K562 (cell line): ENCODE measurements at regions not wholly inside any gene's neighbourhood (a gene's known extent, or its start where the extent isn't known, plus 50 kb on each side); places are given as distances from the start of the nearest gene placed in this dataset.

Source experiments
- ATAC-seq: fragments of 200-7000 bp; cut with Tn5 transposase; 3 replicates; pipeline ENCODE4 v1.9.1; 2020; ENCODE audit warnings: moderate library complexity
- BruUV-seq: library from RNA; stranded (reverse); fragments of 400-500 nt; replicated peaks from 2 replicates; lab custom pipeline; 2021; lab: Mats Ljungman, UMichigan
- CTCF ChIA-PET: fragments of 300-600 bp; formaldehyde crosslinking; extraction: SDS; loops from one replicate; lab custom pipeline; 2021; ENCODE audit warnings: low intra/inter-chr PET ratio; lab: Yijun Ruan, JAX
- POLR2A ChIA-PET: fragments of 300-600, 350-650 bp; sonication (Branson Sonifier 250); formaldehyde crosslinking; extraction: SDS; loops from one replicate; lab custom pipeline; 2021; ENCODE audit warnings: antibody characterized with exemption, inconsistent platforms; lab: Yijun Ruan, JAX
- DNase-seq, 4 experiments: peaks; one replicate each; pipeline versions ENCODE4 v3.0.0 to v3.0.0-alpha.2; 2011 to 2018; ENCODE audit warnings: low spot score in 3 of 4, mixed read lengths in 3 of 4; ENCODE audit errors: extremely low read depth in 1 of 4
- FAIRE-seq: peaks from 2 replicates; lab custom pipeline; 2011; peaks lifted over from hg19 to GRCh38; lab: Jason Lieb, UNC
- H2AFZ ChIP-seq: 2 replicates; pipeline ENCODE4 v1.6.0; 2011; ENCODE audit warnings: low read depth, low read length, control low read depth, inconsistent platforms
- H3K27ac ChIP-seq: fragments of 200-600 bp; 3 replicates; pipeline ENCODE4 v1.8.0; 2011; ENCODE audit warnings: low read depth, mild to moderate bottlenecking, control low read depth, inconsistent platforms, low read length, moderate library complexity, mixed read lengths; ENCODE audit errors: extremely low read depth
- H3K27me3 ChIP-seq, 2 experiments: fragments of 300-600 bp in 1 of 2; 2 replicates in 1 of 2; 3 replicates in 1 of 2; pipeline versions ENCODE4 v1.6.0 to v1.8.0; 2011; ENCODE audit warnings: inconsistent platforms in 2 of 2, low read length in 2 of 2, mild to moderate bottlenecking in 1 of 2, mixed read lengths in 1 of 2, moderate library complexity in 1 of 2; ENCODE audit not compliant: control insufficient read depth in 2 of 2, insufficient read depth in 2 of 2
- H3K36me3 ChIP-seq: fragments of 300-600 bp; 3 replicates; pipeline ENCODE4 v1.8.0; 2011; ENCODE audit warnings: mild to moderate bottlenecking, low read length, inconsistent platforms; ENCODE audit not compliant: control insufficient read depth, insufficient read depth
- H3K4me1 ChIP-seq, 2 experiments: fragments of 200-600 bp in 1 of 2; replicated peaks in 1 of 2; 2 replicates in 1 of 2; 3 replicates in 1 of 2; pipeline versions ENCODE4 v1.5.1 to v1.8.0; 2011; ENCODE audit warnings: inconsistent platforms in 2 of 2, low read length in 2 of 2, mild to moderate bottlenecking in 1 of 2, mixed read lengths in 1 of 2, moderate library complexity in 1 of 2; ENCODE audit not compliant: control insufficient read depth in 2 of 2, insufficient read depth in 2 of 2
- H3K4me2 ChIP-seq: 2 replicates; pipeline ENCODE4 v1.6.1; 2011; ENCODE audit warnings: low read length, control low read depth, inconsistent platforms, mixed read lengths; ENCODE audit not compliant: insufficient read depth
- H3K4me3 ChIP-seq: fragments of 200-600 bp; sonication (generic), shearing (Covaris generic); 2 replicates; pipeline ENCODE4 v1.5.1; 2016; ENCODE audit warnings: control low read depth, inconsistent platforms
- H3K79me2 ChIP-seq: fragments of 200-600 bp; 3 replicates; pipeline ENCODE4 v1.8.0; 2011; ENCODE audit warnings: low read length, inconsistent platforms; ENCODE audit not compliant: control insufficient read depth, insufficient read depth
- H3K9ac ChIP-seq, 2 experiments: 2 replicates each; pipeline versions ENCODE4 v1.6.0 to v1.6.1; 2011; ENCODE audit warnings: low read depth in 2 of 2, low read length in 2 of 2, control low read depth in 1 of 2, inconsistent platforms in 1 of 2, mild to moderate bottlenecking in 1 of 2, mixed read lengths in 1 of 2; ENCODE audit not compliant: insufficient read depth in 1 of 2
- H3K9me1 ChIP-seq: one replicate; pipeline ENCODE4 v1.6.0; 2011; ENCODE audit warnings: inconsistent platforms, mild to moderate bottlenecking, low read length, moderate library complexity; ENCODE audit not compliant: control insufficient read depth, insufficient read depth
- H3K9me3 ChIP-seq: replicated peaks from 2 replicates; pipeline ENCODE4 v1.5.1; 2011; ENCODE audit warnings: low read depth, low read length, inconsistent platforms; ENCODE audit not compliant: control insufficient read depth, insufficient read depth
- H4K20me1 ChIP-seq: replicated peaks from 2 replicates; pipeline ENCODE4 v1.6.1; 2011; ENCODE audit warnings: low read length, inconsistent platforms, mixed read lengths; ENCODE audit not compliant: control insufficient read depth, insufficient read depth
- BDP1 ChIP-seq: IDR thresholded peaks from 3 replicates; pipeline ENCODE4 v1.6.1; 2011; ENCODE audit not compliant: insufficient read length, insufficient read depth
- DPF2 ChIP-seq: fragments of 450-650 bp; IDR thresholded peaks from 2 replicates; pipeline ENCODE4 v1.6.1; 2016
- JUNB ChIP-seq: fragments of 450-650 bp; formaldehyde crosslinking; conservative IDR thresholded peaks from 2 replicates; pipeline ENCODE4 v1.4.0; 2020; ENCODE audit warnings: mild to moderate bottlenecking
- KLF16 ChIP-seq: IDR thresholded peaks from 2 replicates; pipeline ENCODE4 v1.6.1; 2016; ENCODE audit warnings: antibody characterized with exemption
- MEIS2 ChIP-seq: fragments of 450-650 bp; IDR thresholded peaks from 2 replicates; pipeline ENCODE4 v1.6.1; 2014; ENCODE audit warnings: mild to moderate bottlenecking; ENCODE audit not compliant: partially characterized antibody
- NCOA4 ChIP-seq: fragments of 450-650 bp; IDR thresholded peaks from 2 replicates; pipeline ENCODE4 v1.6.1; 2018; ENCODE audit warnings: mild to moderate bottlenecking; ENCODE audit not compliant: partially characterized antibody
- NFE2L1 ChIP-seq: fragments of 450-650 bp; IDR thresholded peaks from 2 replicates; pipeline ENCODE4 v1.6.1; 2016; ENCODE audit warnings: missing genetic modification characterization, low read depth, mild to moderate bottlenecking, missing compliant biosample characterization, moderate library complexity, borderline replicate concordance
- PREB ChIP-seq: sonication (generic); formaldehyde crosslinking; IDR thresholded peaks from 2 replicates; pipeline ENCODE4 v1.8.1; 2023; ENCODE audit warnings: mild to moderate bottlenecking, missing genetic modification reagents
- RNF2 ChIP-seq: sonication (generic); IDR thresholded peaks from 2 replicates; pipeline ENCODE4 v1.6.1; 2016
- ZNF707 ChIP-seq: fragments of 250-450 bp; sonication (Bioruptor Pico); conservative IDR thresholded peaks from 2 replicates; pipeline ENCODE4 v1.8.0; 2022; ENCODE audit warnings: inconsistent platforms, mild to moderate bottlenecking, moderate library complexity
- WGBS: fragments of 100-300 bp; shearing (Covaris generic); methylation state at CpG from one replicate; pipeline ENCODE4 v1.1.6; 2016; ENCODE audit warnings: low coverage, mixed read lengths; ENCODE audit not compliant: insufficient coverage; ENCODE audit errors: missing lambda C conversion rate; 5-methylcytosine and 5-hydroxymethylcytosine counted together
- in situ Hi-C: fragments of 300-500 bp; cut with MboI; formaldehyde crosslinking; loops from 4 replicates; pipeline ENCODE4 v1.15.0; 2018; ENCODE audit warnings: inconsistent platforms, mixed read lengths
- intact Hi-C: fragments of 100-400 bp; cut with micrococcal nuclease; formaldehyde crosslinking; loops from 2 replicates; pipeline ENCODE4 v1.14.2; 2022

- Histone ChIP-seq H3K9me3 (no peaks in the 10 kb centered on the region), H3K9me1 (no peaks in the 10 kb centered on the region), H3K4me3 (no peak overlapping the region), H3K4me2 (no peak overlapping the region), H2AFZ (no peak overlapping the region), H3K4me1 (no peaks in the 10 kb centered on the region), H3K27ac (no peak overlapping the region), H3K9ac (no peak overlapping the region), H3K36me3 (no peaks in the 10 kb centered on the region), H3K27me3 (peaks cover 0 to 9% of the 10 kb centered on the region in 2 experiments; a peak in 3 of 5 replicates), H3K79me2 (no peaks in the 10 kb centered on the region), H4K20me1 (no peaks in the 10 kb centered on the region)
- no TSS peak for BruUV-seq
- FAIRE-seq (no peak), ATAC-seq (no peak), DNase-seq (no peak)
- intact Hi-C loops: no loop called here
- CTCF ChIA-PET: no interaction called here
- 3% methylated on average over 7 of the region's 7 CpGs for WGBS
- POLR2A ChIA-PET: no interaction called here
- in situ Hi-C loops: no loop called here
- TF ChIP-seq MEIS2: no peak
- TF ChIP-seq BDP1: no peak
- TF ChIP-seq NCOA4: no peak
- no peak for TF ChIP-seq ZNF707 (CRISPR knock-in tag)
- TF ChIP-seq JUNB (CRISPR knock-in tag): no peak
- TF ChIP-seq RNF2: no peak
- no peak for TF ChIP-seq KLF16
- TF ChIP-seq PREB (CRISPR knock-in tag): no peak
- TF ChIP-seq NFE2L1 (tag): no peak
- TF ChIP-seq DPF2: no peak
Observed at GRCh38 chr2:240333985-240334384, 101.5 kb upstream of the GPC1 start.
